HG03457 (cell line): ENCODE measurements at regions not wholly inside any gene's neighbourhood (a gene's known extent, or its start where the extent isn't known, plus 50 kb on each side); places are given as distances from the start of the nearest gene placed in this dataset.

Source experiments
- ATAC-seq: cut with Tn5 transposase; IDR thresholded peaks from one replicate; pipeline ENCODE4 v1.9.1; 2021; ENCODE audit warnings: moderate number of reproducible peaks; ENCODE audit not compliant: unreplicated experiment

GRCh38 chr2:12302691-12303090 is 414.0 kb upstream of the TRIB2 start:
- no peak for ATAC-seq

DNA sequence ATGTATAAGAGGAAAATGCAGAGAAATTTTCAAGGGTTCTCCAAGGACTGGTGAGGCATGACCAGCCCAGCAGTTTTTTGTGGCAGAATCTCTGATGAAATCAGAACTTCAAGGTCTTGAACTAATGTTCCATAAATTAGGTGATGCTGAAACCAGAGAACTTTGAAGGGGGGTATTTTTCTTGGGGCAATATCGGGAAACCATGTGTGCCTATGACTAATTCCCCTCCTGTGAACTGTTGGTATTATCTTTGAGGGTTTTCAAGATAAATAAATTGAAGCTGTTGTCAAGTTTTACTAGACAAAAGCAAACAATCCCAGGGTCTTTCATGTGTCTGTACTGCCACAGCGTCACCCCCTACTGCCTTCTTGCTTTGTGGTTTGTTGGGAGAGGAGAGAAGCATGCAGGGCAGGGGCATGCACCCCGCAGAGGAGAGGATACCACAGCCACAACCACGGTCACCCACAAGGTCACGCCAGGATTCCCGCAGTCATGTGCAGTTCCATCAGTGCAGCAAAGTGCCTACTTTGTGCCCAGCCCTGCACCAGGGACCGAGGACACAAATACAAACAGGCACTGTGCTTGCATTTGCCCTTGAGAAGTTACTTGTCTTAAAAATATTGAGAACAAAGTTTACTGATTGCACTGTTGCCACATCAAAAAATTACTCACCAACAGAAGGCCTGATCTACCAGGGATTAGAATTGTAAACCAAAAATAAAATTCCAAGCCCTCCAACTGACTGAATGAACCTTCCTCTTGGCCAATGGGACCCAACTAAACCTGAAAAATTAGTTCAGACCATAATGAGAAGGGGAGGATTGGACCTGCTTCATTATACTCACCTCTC is 413.3 kb upstream of the TRIB2 start:
- no peak for ATAC-seq

DNA sequence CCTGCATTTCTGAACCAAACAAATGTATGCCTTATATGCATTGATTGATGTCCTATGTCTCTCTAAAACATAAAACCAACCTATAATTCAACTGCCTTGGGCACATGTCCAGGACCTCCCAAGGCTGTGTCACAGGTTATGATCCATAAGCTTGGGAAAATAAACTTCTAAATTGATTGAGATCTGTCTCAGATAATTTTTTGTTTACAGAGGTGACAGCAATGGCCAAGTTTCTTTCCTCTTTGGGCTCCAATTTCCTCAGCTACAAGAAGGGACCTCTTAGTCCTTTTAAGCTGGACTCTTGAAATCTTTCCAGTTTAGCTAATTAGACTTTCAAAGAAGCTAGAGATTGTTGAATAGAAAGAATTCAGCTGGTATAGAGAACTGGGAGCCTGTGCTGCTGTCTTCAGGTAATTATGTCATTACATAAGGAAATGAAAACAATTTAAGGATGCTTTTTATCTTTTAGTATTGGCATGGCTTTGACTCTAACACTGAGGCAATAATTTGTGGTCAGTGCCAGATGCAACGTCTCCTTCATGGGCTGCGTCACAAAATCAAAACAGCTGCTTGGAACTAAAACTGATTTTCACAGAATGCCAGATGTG is 412.1 kb upstream of the TRIB2 start:
- no peak for ATAC-seq

- no peak for ATAC-seq
These were observed 410.8 kb upstream of the TRIB2 start for GRCh38 chr2:12305931-12306330.

DNA sequence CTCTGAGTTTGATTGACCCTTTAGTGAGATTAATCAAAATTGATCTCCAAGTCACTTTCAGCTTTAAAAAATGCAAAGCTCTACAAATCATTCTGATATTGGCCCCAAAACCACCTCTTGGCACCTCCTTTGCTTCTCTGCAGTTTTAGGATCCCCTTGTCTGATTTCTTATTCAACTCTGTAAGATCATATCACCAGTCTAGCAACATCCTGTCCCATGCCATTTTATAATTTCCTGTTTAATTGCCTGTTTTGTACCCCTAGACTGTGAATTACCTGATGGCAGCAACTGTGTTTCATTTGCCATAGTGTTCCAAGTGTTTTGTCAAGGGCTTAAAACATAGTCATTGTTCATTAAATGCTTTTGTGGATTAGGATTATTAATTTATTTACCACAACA is 406.3 kb upstream of the TRIB2 start:
- ATAC-seq = no peak

- no peak for ATAC-seq
These were observed 403.1 kb upstream of the TRIB2 start for GRCh38 chr2:12313445-12314126.

DNA sequence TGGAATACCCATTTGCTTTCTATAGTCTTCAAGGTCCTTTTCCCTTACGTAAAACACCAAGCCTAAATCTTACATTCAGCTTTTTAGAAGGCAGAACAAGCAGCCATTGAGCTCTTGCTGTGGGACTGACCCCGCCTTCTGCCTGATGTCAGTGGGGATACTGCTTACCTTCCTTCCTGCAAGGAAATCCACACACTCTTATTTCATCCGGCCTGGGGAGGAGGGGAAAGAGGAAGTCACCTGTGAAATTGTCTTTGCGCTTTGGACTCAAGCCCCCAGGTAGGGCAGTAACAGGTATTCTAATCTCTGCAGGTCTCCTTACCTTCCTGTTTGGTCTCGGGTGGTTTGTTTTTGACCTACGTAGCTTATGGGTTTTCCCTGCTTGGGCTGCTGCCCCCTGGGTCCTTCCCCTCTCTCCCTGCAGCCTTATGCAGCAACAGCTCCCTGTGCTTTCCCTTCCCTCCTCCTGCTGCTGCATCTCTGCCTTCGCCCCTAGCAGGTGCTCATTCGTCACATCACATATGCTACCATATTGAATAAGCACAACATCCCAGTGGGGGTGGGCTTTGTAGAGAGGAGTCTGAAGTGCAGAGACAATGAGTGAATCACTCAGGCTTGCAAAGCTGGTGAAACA is 402.5 kb upstream of the TRIB2 start:
- ATAC-seq = no peak

- ATAC-seq = no peak
These were observed 401.5 kb upstream of the TRIB2 start for GRCh38 chr2:12315224-12315623.

- ATAC-seq = no peak
These were observed 400.3 kb upstream of the TRIB2 start for GRCh38 chr2:12316476-12316875.

DNA sequence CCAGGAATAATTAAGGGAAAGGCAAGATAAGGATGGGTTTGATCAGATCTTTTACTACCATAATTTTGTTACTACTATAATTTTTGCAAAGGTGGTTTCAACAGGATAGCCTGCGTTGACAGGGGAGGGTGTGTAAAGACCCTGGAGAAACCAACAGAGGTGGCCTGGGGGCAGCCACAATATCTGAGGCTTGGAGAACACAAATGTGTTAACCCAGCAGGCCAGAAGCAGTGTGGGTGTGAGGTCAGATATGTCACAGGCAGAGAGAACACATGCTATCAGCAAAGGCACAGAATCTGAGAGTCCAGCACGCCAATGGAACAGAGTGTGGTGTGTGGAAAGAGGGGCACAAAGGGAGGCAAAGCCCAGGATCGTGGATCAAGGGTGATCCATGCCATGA is 399.4 kb upstream of the TRIB2 start:
- ATAC-seq = no peak

DNA sequence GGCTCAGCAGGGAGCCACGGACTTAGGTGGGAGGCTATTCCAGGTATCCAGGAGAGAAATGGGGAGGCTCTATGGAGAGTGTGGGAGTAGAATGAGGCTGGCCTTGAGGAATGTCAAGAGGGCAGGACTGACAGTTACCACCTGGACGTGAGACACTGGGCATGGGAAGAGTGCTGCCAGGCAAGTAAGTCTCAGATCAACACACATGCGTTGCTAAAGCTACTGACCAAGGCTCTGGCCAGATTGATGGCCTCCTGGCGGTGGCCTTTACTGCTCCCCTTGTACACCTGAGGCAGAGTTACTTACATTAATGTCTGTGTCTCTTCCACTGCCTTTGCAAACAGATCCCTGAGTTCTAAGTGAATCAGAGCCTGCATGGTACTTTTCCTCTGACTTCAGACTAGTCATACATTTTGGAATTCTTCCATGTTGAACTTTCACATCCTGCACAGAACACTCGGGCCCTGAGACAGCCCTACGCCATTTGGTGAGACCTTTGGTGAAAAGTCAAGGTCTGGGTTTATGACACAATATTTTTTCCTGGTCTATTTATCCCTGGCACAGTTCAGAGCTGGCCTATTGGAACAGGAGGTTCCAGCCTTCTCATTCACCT is 398.8 kb upstream of the TRIB2 start:
- no peak for ATAC-seq

DNA sequence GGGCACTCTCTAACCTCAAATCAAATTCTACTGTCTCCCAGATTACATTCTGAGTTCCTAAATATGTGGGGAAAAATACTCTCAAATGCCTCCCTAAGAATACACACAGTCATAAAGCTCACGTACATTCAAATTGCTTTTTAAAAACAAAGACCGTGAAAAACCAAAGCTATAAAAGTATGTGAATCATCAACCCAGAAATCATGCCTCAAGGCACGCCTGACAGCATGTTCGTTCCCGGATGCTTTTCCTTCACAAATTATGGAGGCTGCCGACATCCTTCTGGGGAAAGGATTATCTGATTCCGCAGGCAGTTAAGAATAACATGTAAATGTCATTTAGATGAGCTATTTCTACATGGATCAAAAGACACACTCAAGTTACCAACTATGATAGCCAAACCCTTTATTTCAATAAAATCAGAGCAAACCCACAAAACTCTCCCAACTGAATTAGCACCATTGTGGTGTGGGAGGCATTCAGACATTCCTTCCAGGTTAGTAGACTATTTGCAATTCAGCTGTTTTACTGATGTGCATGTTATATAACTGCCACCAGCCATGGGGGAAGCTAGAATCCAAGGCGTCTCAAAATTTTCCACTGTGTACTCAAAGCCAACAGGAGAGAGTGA is 398.2 kb upstream of the TRIB2 start:
- no peak for ATAC-seq

DNA sequence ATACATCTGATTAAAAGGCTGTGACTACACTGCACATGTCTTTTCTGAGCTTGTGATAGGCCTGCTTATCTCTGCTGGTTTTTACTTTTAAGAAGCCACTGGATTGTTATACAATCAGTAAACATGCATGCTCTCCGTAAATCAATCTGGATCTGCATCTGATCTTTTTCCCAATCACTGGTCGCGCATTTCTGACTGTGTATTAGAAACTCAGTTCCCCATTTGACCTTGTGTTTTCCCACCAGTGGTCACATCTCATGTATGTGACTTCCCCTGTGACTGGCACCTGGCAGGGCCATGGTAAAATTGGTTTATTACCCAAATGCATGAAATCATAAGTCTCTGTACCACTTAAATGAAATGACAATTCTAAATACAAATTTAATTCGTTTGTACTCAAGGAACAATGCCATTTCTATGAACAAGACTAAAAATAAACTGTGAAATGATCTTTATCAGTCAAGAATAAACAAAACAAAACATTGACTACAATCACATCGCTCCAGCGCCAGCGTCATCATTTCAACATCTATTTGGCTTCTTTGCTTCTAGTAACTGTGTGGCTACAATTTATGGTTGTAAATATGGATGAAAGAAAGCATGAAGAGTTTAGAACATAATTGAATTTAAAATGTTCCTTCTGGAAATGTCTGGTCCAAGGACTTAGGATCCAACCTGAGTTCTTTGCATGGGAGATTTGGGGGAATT is 396.6 kb upstream of the TRIB2 start:
- no peak for ATAC-seq

DNA sequence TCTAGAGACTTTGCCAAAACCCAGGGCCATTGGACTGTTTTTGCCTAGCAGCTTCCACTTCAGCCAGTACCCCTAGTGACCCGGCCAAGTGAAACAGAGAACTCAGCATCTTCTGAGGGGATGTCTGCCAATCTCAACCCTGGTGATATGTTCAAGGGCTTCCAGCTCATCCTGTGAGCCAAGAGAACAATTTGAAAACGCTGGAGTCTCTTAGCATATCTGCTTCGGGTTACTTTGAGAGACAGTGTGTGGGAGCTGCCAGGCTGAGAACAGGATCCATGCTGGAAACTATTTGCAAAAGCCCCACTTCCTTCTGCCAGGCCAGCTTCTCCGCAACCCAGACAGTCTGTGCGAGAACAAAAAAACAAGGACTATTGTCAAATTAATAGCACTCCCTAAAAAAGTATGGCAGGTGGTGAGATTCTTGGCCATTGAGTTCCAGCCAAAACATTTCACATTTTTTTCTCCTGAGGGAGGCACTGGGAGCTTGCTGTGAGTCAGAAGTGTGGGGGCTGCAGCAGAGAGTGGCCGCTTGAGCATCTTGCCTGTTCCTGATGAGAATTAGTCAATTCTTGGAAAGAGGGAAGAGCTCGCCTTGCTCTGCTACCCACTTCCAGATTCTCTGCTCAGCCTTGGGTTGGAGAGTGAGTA is 395.6 kb upstream of the TRIB2 start:
- ATAC-seq = no peak

DNA sequence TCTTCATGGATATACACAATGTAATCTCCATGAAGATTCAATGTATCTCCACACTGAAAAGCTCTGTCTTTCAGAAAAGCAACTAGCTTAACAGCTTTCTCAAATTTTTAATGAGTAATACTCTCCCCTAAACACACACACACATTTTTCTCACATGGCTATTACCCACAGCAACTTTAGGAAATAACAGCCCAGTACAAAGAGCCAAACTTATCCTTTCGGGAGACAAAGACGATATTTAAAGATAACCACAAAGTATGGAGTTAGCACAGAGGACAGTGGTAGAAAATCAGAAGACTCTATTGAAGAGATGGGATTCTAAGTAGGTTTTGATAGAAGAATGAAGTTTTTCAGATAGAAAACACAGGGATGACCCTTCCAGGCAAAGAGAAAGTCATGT is 394.9 kb upstream of the TRIB2 start:
- ATAC-seq = no peak

DNA sequence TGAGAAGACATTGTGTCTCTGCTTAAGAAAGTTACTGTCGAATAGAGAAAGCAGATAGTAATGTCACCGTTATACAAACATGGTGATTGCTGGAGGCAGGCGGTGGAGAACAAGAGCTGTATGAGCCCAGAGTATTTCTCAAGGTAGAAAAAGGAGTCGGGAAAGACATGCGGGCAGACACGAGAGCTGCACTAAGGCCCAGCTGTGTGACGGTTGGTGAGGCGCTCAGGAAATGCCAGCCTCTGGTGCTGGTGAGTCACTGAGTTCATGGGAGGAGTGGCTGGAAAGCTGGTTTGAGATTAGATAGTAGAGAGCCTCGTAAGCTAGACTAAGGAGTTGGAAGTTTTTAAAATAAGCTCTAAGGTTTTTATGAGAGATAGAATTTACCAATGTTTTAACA is 390.9 kb upstream of the TRIB2 start:
- no peak for ATAC-seq

DNA sequence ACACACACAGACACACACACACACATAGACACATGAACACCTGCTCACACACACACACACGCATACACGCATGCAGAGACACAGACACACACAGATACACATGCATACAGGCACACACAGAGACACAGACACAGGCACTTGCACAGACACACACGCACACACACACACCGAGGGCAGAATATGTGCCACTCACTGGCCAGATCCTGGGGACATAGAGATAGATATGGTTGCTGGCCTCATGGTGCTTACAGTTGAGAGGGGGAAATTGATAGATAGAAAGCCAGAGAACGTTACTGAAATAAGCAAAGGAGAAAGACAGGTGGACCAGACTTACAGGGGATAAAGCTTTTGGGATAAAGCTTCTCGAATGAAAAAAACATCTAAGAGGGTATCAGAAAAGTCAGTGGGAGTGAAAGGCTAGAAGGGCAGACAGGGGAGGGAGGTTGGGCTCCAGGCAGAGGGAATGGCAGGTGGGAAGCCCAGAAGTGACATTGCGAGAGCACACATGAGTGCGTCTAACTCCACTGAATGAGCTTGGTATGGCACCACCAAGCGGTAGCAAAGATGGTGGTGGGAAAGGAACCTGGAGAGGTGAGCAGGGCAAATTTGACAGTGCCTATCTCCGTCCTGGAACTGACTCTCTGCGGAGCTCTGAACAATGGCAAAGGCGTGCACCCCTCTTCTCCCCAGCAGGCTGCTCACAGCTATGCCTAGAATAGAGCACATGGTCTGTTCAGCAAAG is 390.1 kb upstream of the TRIB2 start:
- no peak for ATAC-seq

- ATAC-seq = no peak
These were observed 385.8 kb upstream of the TRIB2 start for GRCh38 chr2:12330916-12331315.

GRCh38 chr2:12331698-12332097 is 385.0 kb upstream of the TRIB2 start:
- no peak for ATAC-seq
